Activated CD8-positive, alpha-beta memory T cell treated with anti-CD3 and anti-CD28 coated beads for 1 hour (primary cell): ENCODE measurements at regions not wholly inside any gene's neighbourhood (a gene's known extent, or its start where the extent isn't known, plus 50 kb on each side); places are given as distances from the start of the nearest gene placed in this dataset.

ENCODE experiments used
- DNase-seq, 2 donors: peaks; one replicate each; pipeline ENCODE4 v3.0.0-alpha.2; 2020; ENCODE audit warnings: low read depth in 1 of 2; ENCODE audit errors: extremely low read depth in 1 of 2

GRCh38 chr13:40181203-40181845 lies 485.1 kb downstream of the FOXO1 start:
- DNase-seq: no peak

DNA sequence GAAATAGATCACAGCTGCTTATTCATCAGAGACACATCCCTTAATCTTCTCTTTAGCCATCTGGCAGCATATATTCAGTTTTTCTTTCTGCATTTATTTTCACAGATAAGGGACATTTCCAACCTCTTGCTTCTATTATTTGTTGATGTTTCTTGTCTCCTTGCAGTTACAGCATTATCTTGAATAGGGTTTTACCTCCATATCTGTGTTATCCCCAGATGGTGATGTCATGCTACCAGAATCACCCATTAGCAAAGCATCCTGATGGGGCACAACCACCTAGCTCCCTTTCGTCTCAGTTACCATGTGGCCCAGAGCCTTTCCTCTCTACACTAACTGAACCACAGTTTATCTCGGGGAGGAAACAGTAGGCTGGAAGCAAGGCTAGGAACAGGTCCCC lies 483.9 kb downstream of the FOXO1 start:
- no peak for DNase-seq

DNA sequence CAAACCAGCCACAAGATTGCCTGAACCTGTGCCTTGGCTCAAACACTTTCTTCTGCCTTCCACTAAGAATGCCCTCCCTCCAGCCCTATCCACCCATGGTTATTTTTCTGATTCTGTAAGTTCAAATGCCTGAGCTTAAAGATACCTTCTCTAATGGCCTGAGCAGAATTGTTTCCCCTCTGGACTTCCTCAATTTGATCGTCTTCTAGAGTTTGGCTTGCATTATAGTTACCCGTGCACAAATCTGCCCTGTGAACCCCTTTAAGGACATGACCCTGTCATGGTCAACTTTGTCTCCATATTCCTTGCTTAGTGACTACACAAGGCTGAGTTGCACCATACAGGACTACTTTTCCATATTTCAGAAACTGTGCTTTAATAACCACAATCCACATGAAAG lies 481.0 kb downstream of the FOXO1 start:
- no peak for DNase-seq

DNA sequence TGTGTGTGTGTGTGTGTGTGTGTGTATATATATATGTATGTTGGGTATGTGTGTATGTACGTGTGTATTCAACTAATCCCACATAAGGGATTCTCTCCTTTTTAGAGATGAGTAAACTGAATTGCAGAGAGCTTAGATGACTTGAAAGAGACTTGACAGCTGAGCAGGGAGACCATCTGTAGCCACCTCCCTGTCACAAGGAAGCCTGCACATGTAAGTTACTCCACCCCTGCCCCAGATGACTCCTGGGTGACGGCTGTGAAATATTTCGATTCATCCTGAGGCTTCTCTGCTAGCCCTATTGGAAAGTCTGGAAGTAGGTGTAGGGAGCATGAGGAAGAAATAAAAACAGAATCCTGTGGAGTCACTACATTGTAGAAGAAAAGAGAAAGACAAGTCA lies 480.4 kb downstream of the FOXO1 start:
- DNase-seq: no peak

- DNase-seq: no peak
These were observed 479.7 kb downstream of the FOXO1 start for GRCh38 chr13:40186626-40187323.

GRCh38 chr13:40187324-40187795 lies 479.1 kb downstream of the FOXO1 start:
- peak; percentile 32 to 67 for DNase-seq

- DNase-seq: no peak
These were observed 478.4 kb downstream of the FOXO1 start for GRCh38 chr13:40187841-40188591.

DNA sequence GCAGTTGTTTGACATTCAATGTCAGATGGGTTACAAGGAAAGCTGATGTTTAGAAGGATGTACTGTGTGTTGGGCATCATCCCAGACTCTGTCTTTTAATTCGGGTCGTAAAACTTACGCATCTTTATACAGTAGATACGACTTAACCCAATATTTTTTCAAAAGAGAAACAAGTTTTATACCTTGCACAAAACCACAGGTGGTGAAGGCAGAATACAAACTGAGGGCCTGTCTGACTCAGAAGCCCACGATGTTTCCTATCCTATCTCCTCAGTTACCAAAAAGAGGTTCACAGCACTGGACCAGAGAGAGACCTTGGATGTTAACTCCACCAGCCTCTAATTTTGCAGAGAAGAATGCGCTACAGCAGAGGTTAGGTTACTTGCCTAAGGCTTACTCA lies 477.0 kb downstream of the FOXO1 start:
- no peak for DNase-seq

DNA sequence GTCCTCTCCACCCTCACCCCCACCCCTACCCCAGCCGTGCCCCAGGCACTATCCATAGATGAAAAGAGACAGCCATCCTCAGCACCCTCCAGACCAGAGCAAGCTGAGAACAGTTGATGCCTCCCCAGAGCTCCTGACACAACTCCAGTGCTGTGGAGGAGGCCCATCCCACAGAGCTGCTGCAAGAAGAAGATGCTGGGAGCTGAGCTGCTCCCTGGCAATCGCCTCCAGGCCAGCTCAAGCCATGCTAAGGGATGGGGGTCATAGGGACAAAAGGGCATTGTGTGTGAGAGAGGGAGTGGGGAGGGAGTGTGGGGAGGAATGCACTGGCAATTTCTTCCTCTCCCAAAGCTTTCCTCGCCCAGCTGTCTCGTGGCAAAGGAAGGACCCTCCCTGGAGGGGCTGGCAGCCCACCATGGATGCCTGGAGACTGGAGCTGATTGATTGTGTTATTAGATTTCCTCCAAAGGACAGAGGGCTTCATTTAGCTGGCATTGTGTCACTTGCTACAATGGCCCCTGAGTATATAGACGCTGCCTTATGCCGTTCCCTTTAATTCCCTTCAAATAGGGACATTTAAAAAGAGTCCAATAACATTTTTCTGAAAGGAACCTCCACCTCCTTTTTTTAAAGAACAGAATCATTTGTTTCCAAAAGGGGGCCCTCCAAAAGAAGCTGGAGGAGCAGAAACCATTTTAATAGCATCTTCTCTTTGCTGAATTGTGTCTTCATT lies 476.4 kb downstream of the FOXO1 start:
- DNase-seq: no peak

GRCh38 chr13:40190641-40191100 lies 475.8 kb downstream of the FOXO1 start:
- DNase-seq: peak in 1 of 2 donors; percentile 45

DNA sequence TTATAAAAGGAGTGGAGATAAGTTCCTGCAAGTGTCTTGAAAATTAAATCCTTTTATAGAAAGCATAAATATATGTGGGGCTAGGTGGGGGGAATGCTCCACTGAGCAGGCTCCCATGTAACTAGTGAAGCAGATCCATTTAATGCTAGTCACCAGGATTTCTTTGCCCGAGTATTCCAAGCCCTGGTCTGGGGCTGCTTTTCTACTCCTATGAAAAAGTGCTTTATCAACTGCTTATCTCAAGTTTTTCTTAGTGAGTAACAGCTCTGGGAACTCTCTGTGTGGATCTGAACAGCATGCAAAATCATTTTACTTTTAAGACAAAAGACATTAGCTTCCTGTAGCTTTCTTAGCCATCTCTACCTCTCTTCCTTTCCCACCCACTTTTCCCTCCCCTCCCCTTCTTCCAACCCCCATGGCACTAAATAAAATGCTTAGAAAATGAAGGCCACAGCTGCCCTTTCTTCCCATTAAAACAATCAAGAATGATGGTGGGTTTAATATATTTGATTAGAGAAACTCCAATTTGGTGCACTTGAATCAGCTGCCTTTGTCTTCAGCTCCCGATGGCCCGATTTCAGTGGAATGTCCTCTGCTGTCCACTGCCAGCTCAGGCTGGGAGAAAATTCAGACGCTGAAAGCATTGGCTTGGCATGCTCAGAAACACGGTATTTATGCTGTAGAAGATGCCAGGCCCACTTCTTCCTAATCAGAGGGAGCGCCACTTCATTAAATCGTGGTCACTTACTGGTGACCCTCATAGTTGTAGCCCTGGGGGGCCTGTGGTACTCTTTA lies 475.1 kb downstream of the FOXO1 start:
- no peak for DNase-seq

DNA sequence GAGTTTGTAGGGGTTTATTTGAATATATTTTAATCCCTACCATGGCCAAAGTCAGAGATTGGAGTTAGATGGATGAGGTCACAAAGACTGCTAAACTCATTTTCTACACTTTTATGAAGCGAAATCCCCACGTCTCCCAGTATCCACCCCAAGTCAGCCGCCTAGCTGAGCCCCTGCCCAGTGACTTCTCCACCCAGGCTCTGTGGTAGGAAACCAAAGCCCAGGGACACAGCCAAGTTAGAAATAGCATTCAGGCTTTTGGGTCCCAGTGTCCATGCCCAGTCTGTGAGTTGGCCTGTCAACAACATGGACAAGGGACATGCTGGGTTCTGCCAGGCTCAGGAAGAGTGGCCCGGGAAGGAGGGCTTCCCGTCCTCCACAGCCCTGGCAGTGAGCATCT lies 474.0 kb downstream of the FOXO1 start:
- DNase-seq: no peak

DNA sequence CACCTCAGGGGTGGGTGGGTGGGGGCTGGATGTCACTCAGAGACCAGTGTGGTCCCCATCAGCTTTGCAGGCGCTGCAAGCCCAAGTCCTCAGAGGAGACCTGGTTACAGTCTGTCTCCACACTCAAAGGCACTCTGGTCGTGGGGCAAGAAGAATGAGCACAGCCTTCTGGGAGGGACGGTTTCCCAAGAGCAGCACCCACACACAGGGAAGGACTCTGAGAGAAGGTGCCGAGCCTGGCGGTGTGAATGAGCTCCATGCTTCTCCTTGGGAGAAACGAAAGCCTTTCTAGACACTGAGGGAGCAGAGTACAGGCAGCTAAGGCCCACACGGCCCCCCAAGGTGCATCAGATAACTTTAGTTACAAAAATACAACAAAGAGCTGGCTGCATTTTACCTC lies 473.6 kb downstream of the FOXO1 start:
- no peak for DNase-seq

DNA sequence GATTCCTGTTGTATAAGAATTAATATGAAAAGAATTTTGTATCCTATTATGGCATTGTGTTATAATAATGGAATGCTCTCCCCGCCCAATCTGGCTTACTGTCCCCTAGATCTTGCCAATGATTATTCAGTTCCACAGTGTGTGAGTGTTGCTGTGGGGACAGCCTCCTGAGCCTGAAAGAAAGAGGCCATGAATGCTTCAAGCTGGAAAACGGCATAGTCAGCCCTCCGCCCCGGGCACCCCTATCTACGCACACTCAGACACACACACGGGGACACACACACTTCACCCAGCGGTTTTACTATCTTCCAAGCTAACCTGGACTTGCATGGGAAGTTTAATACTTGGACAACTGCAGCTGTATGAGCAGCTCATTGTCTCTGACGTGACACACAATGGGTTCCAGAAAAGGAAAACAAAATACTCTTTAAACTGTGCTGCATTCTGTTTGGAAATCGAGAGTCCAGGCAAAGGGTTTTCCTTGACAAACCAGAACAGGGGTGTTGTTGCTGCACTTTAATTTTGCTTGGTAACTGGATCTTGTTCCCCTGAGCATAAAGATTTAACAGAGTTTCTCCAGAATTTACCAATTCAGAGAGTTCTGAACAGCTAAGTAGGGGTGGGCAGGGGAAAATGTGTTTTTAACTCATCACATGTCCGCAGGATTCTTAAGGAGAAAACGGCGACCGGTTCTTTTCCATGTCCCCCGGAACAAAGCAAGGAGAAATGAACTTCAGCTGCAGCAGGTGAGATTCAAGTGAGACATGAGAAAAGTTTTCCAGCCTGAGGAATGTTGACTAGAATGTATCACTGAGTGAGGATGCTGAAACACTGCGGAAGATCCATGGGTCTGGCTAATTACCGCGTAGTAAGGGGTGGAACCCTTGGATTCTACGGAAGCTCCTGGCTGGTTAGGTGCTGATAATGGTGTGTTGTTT lies 472.9 kb downstream of the FOXO1 start:
- DNase-seq: no peak

- DNase-seq: no peak
These were observed 472.1 kb downstream of the FOXO1 start for GRCh38 chr13:40194224-40194806.

GRCh38 chr13:40197049-40197448 lies 469.4 kb downstream of the FOXO1 start:
- no peak for DNase-seq

DNA sequence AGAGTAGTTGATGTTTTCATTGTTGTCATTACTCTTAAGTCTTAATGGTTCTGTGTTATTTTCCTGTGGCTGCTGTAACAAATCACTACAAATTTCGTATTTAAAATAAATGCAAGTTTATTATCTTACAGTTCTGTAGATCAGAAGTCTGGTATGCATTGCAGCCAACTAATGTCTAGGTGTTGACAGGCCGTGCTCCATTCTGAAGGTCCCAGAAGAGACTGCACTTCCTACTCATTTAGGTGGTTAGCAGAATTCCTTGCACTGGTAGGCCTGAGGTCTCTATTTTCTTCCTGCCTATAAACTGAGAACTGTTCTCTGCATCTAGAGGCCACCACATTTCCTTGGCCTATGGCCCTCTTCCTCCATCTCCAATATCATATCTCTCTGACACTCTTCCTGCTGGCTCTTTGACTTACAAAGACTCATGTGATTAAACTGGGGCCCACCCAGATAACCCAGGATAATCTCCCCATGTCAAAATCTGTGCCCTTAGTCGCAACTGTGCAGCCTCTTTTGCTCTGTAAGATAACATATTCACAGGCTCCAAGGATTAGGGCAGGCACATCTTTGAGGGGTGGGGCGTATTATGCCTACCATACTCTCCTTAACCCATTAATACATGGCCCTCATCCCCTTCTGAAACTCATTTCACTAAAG lies 468.4 kb downstream of the FOXO1 start:
- no peak for DNase-seq

GRCh38 chr13:40200273-40200978 lies 466.0 kb downstream of the FOXO1 start:
- no peak for DNase-seq
